Adrenal gland (tissue), 9 donors: ENCODE measurements at regions not wholly inside any gene's neighbourhood (a gene's known extent, or its start where the extent isn't known, plus 50 kb on each side); places are given as distances from the start of the nearest gene placed in this dataset.

ENCODE experiments used
- DNase-seq, 7 donors: peaks; one replicate each; pipeline ENCODE4 v3.0.0-alpha.2; 2019 to 2020
- H3K27ac ChIP-seq, 5 donors: fragments of 200-600 bp; sonication (generic) in 4 of 5; 1 replicate in 3 of 5; 2 replicates in 2 of 5; pipeline versions ENCODE4 v1.5.1 to v1.8.0; 2016 to 2020; ENCODE audit warnings: mild to moderate bottlenecking in 1 of 5
- H3K27me3 ChIP-seq: fragments of 200-600 bp; 2 replicates; pipeline ENCODE4 v1.8.0; 2021
- H3K36me3 ChIP-seq, 2 donors: fragments of 200-600 bp; replicated peaks in 1 of 2; 1 replicate in 1 of 2; 2 replicates in 1 of 2; pipeline versions ENCODE4 v1.5.1 to v1.8.0; 2018 to 2022
- H3K4me1 ChIP-seq, 2 donors: fragments of 200-600 bp; replicated peaks in 1 of 2; 1 replicate in 1 of 2; 2 replicates in 1 of 2; pipeline versions ENCODE4 v1.5.1 to v1.8.0; 2018 to 2021
- H3K4me3 ChIP-seq, 4 donors: fragments of 200-600 bp; sonication (generic) in 3 of 4; one replicate each; pipeline ENCODE4 v1.5.1; 2016 to 2018
- H3K9me3 ChIP-seq, 3 donors: fragments of 200-600 bp; sonication (generic) in 1 of 3; replicated peaks in 1 of 3; 1 replicate in 2 of 3; 2 replicates in 1 of 3; pipeline versions ENCODE4 v1.5.1 to v1.8.0; 2016 to 2021
- CTCF ChIP-seq, 6 experiments: fragments of 450-650 bp in 4 of 6; fragments of 200-600 bp in 2 of 6; sonication (generic) in 1 of 6; IDR thresholded peaks; 1 replicate in 5 of 6; 2 replicates in 1 of 6; pipeline versions ENCODE4 v1.5.1 to v1.8.0; 2016 to 2021; ENCODE audit warnings: antibody characterized with exemption in 6 of 6, mild to moderate bottlenecking in 2 of 6, moderate library complexity in 1 of 6
- POLR2A ChIP-seq, 2 donors: fragments of 450-650 bp; IDR thresholded peaks; one replicate each; pipeline ENCODE4 v1.6.1; 2017; ENCODE audit warnings: antibody characterized with exemption in 2 of 2, mild to moderate bottlenecking in 2 of 2, moderate library complexity in 1 of 2
- WGBS, 4 donors: extraction: QIAGEN DNeasy Blood & Tissue Kit in 2 of 4; methylation state at CpG; one replicate each; pipeline versions ENCODE4 v1.1.5 to v1.1.7; 2013 to 2017; 5-methylcytosine and 5-hydroxymethylcytosine counted together
- intact Hi-C, 2 donors: fragments of 100-400 bp; cut with DNase I; formaldehyde crosslinking; loops; one replicate each; pipeline versions ENCODE4 v1.14.1 to v1.15.0; 2022 to 2023
- donor health status: healthy with polysubstance abuse.
- donor health status: Bipolar disorder and iron deficiency.
- donor health status: DM: yes; HTN: yes; CAD: no.
- donor health status: DM: no; HTN: no; CAD: no.
- donor health status: DM: no; HTN: no; CAD: no.

- no peaks in the 10 kb centered on the region for H3K36me3 ChIP-seq
- DNase-seq, result no peak
- no peak overlapping the region for H3K4me3 ChIP-seq
- 71 to 78% (median 73%) methylated on average over 2 of the region's 2 CpGs for WGBS, 4 donors
- H3K27me3 ChIP-seq, result no peaks in the 10 kb centered on the region
- H3K9me3 ChIP-seq, result no peaks in the 10 kb centered on the region
- no peak overlapping the region for H3K27ac ChIP-seq
- intact Hi-C loops, result no loop called here
- TF ChIP-seq CTCF (IDR thresholded peaks at IDR 0.05), result no peak
- no peak for TF ChIP-seq POLR2A (IDR thresholded peaks at IDR 0.05)
- H3K4me1 ChIP-seq, result no peaks in the 10 kb centered on the region
These were observed 453.9 kb downstream of the WDR72 start for GRCh38 chr15:53305554-53305953.

- Histone ChIP-seq H3K9me3 (no peaks in the 10 kb centered on the region), H3K27ac (no peak overlapping the region), H3K4me3 (no peak overlapping the region), H3K4me1 (no peaks in the 10 kb centered on the region), H3K36me3 (no peaks in the 10 kb centered on the region), H3K27me3 (no peaks in the 10 kb centered on the region)
- intact Hi-C loops, result no loop called here
- WGBS, 4 donors, result 90 to 100% (median 91%) methylated on average over 1 of the region's 1 CpG
- TF ChIP-seq CTCF (IDR thresholded peaks at IDR 0.05) (no peak), POLR2A (IDR thresholded peaks at IDR 0.05) (no peak)
- DNase-seq, result no peak
These were observed 454.4 kb downstream of the WDR72 start for GRCh38 chr15:53305101-53305500.

GRCh38 chr15:53297828-53298227 lies 461.6 kb downstream of the WDR72 start:
- Histone ChIP-seq H3K27ac (no peak overlapping the region), H3K4me1 (no peaks in the 10 kb centered on the region), H3K36me3 (no peaks in the 10 kb centered on the region), H3K9me3 (peaks cover 0 to under 1% (median 0%) of the 10 kb centered on the region in 3 donors), H3K4me3 (no peak overlapping the region), H3K27me3 (no peaks in the 10 kb centered on the region)
- no peak for TF ChIP-seq POLR2A (IDR thresholded peaks at IDR 0.05)
- TF ChIP-seq CTCF (IDR thresholded peaks at IDR 0.05), result no peak
- no peak for DNase-seq
- intact Hi-C loops, result no loop called here
- 71 to 79% (median 76%) methylated on average over 4 of the region's 4 CpGs for WGBS, 4 donors

- intact Hi-C loops, result no loop called here
- 42 to 62% (median 58%) methylated on average over 4 of the region's 4 CpGs for WGBS, 4 donors
- H3K36me3 ChIP-seq, result no peaks in the 10 kb centered on the region
These were observed 462.9 kb downstream of the WDR72 start for GRCh38 chr15:53296603-53297002.

GRCh38 chr15:53295574-53295973 lies 463.9 kb downstream of the WDR72 start:
- intact Hi-C loops, result no loop called here
- Histone ChIP-seq H3K9me3 (peaks cover 0 to 6% (median 0%) of the 10 kb centered on the region in 3 donors), H3K27me3 (no peaks in the 10 kb centered on the region), H3K27ac (no peak overlapping the region), H3K4me3 (no peak overlapping the region), H3K4me1 (no peaks in the 10 kb centered on the region), H3K36me3 (no peaks in the 10 kb centered on the region)
- no peak for DNase-seq
- TF ChIP-seq CTCF (IDR thresholded peaks at IDR 0.05), result no peak
- TF ChIP-seq POLR2A (IDR thresholded peaks at IDR 0.05), result no peak
- 77 to 86% (median 80%) methylated on average over 5 of the region's 5 CpGs for WGBS, 4 donors

More at GRCh38 chr15:53296603-53297002, 462.9 kb downstream of the WDR72 start:
- no peak overlapping the region for H3K4me3 ChIP-seq
- H3K4me1 ChIP-seq, result no peaks in the 10 kb centered on the region
- peaks cover 0 to 6% (median 0%) of the 10 kb centered on the region in 3 donors for H3K9me3 ChIP-seq
- no peak for DNase-seq
- no peak for TF ChIP-seq POLR2A (IDR thresholded peaks at IDR 0.05)
- H3K27me3 ChIP-seq, result no peaks in the 10 kb centered on the region
- no peak overlapping the region for H3K27ac ChIP-seq
